Upper lobe of left lung (tissue), 6 donors: ENCODE measurements at regions not wholly inside any gene's neighbourhood (a gene's known extent, or its start where the extent isn't known, plus 50 kb on each side); places are given as distances from the start of the nearest gene placed in this dataset.

Source experiments
- ATAC-seq, 2 donors: fragments of 200-7000 bp; cut with Tn5 transposase; one replicate each; pipeline ENCODE4 v1.9.1; 2022; ENCODE audit warnings: mild to moderate bottlenecking in 2 of 2, moderate library complexity in 2 of 2; ENCODE audit not compliant: low FRiP score in 2 of 2
- DNase-seq, 2 donors: peaks; one replicate each; pipeline ENCODE4 v3.0.0-alpha.2; 2019 to 2020
- H3K27ac ChIP-seq, 4 donors: fragments of 200-600 bp; sonication (generic); one replicate each; pipeline ENCODE4 v1.5.1; 2016 to 2019
- H3K27me3 ChIP-seq, 4 donors: fragments of 200-600 bp; sonication (generic); one replicate each; pipeline ENCODE4 v1.5.1; 2017 to 2019
- H3K36me3 ChIP-seq, 4 donors: fragments of 200-600 bp; sonication (generic); one replicate each; pipeline ENCODE4 v1.5.1; 2016 to 2019
- H3K4me1 ChIP-seq, 4 donors: fragments of 200-600 bp; sonication (generic); one replicate each; pipeline ENCODE4 v1.5.1; 2018 to 2019
- H3K4me3 ChIP-seq, 4 donors: fragments of 200-600 bp; sonication (generic); one replicate each; pipeline ENCODE4 v1.5.1; 2017 to 2019; ENCODE audit warnings: mild to moderate bottlenecking in 2 of 4, moderate library complexity in 1 of 4
- H3K9me3 ChIP-seq, 4 donors: fragments of 200-600 bp; sonication (generic); one replicate each; pipeline ENCODE4 v1.5.1; 2018 to 2019
- CTCF ChIP-seq, 6 experiments: fragments of 450-650 bp in 4 of 6; fragments of 200-600 bp in 2 of 6; sonication (generic) in 2 of 6; IDR thresholded peaks; one replicate each; pipeline ENCODE4 v1.5.1; 2016 to 2019; ENCODE audit warnings: antibody characterized with exemption in 6 of 6
- EP300 ChIP-seq, 4 donors: sonication (generic); formaldehyde crosslinking; IDR thresholded peaks; one replicate each; pipeline ENCODE4 v1.5.1; 2017; ENCODE audit warnings: antibody characterized with exemption in 4 of 4, control low read depth in 2 of 4
- POLR2A ChIP-seq, 4 donors: fragments of 450-650 bp; IDR thresholded peaks; one replicate each; pipeline ENCODE4 v1.5.1; 2016 to 2017; ENCODE audit warnings: antibody characterized with exemption in 4 of 4, mild to moderate bottlenecking in 2 of 4
- POLR2AphosphoS5 ChIP-seq, 2 donors: sonication (generic); formaldehyde crosslinking; IDR thresholded peaks; one replicate each; pipeline ENCODE4 v1.5.1; 2017; ENCODE audit warnings: antibody characterized with exemption in 2 of 2
- WGBS, 2 donors: methylation state at CpG; one replicate each; pipeline ENCODE4 v1.1.5; 2017 to 2018; 5-methylcytosine and 5-hydroxymethylcytosine counted together
- donor health status: DM: no; HTN: no; CAD: no; lungs with moderate emphysema.
- donor health status: DM: no; HTN: yes; CAD: no; lungs with severe emphysema.

GRCh38 chr15:35674873-35675781 is 129.2 kb upstream of the DPH6 start:
- Histone ChIP-seq H3K27me3 (no peaks in the 10 kb centered on the region), H3K27ac (peak overlapping the region in 1 of 4 donors; percentile 62), H3K4me3 (no peak overlapping the region), H3K9me3 (no peaks in the 10 kb centered on the region), H3K36me3 (no peaks in the 10 kb centered on the region), H3K4me1 (peaks cover 4 to 33% (median 19%) of the 10 kb centered on the region in 4 donors)
- no peak for ATAC-seq
- 56 to 69% methylated on average over 8 of the region's 8 CpGs for WGBS, 2 donors
- no peak for DNase-seq
- TF ChIP-seq POLR2AphosphoS5 (IDR thresholded peaks at IDR 0.05), result no peak
- no peak for TF ChIP-seq EP300 (IDR thresholded peaks at IDR 0.05)
- TF ChIP-seq POLR2A (IDR thresholded peaks at IDR 0.05), result no peak
- TF ChIP-seq CTCF (IDR thresholded peaks at IDR 0.05), result no peak

DNA sequence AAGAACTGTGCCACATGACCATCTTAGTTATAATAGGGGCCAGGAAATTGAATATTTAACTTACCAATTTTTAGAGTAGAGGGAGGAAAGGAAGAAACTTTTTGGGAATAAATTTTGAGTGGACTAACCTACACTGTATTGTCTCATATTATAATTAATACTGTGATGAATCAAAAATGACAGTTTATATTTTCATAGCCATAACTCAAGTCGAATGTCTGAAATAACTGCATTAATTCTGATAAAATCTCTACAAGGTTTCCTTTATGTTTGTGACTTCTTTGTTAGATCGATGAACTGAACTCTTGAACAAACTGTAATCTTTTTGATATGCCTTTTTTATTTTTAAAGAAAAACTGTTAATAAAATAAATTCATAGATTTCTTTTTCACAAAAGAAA is 132.8 kb upstream of the DPH6 start:
- no peak for ATAC-seq
- TF ChIP-seq POLR2A (IDR thresholded peaks at IDR 0.05), result no peak
- TF ChIP-seq EP300 (IDR thresholded peaks at IDR 0.05), result no peak
- no peak for TF ChIP-seq CTCF (IDR thresholded peaks at IDR 0.05)
- no peak for TF ChIP-seq POLR2AphosphoS5 (IDR thresholded peaks at IDR 0.05)
- Histone ChIP-seq H3K36me3 (no peaks in the 10 kb centered on the region), H3K9me3 (no peaks in the 10 kb centered on the region), H3K4me3 (no peak overlapping the region), H3K27me3 (no peaks in the 10 kb centered on the region), H3K27ac (no peak overlapping the region), H3K4me1 (peaks cover 1 to 19% (median 12%) of the 10 kb centered on the region in 4 donors)
- no peak for DNase-seq
- WGBS, 2 donors, result 36 to 56% methylated on average over 2 of the region's 2 CpGs

DNA sequence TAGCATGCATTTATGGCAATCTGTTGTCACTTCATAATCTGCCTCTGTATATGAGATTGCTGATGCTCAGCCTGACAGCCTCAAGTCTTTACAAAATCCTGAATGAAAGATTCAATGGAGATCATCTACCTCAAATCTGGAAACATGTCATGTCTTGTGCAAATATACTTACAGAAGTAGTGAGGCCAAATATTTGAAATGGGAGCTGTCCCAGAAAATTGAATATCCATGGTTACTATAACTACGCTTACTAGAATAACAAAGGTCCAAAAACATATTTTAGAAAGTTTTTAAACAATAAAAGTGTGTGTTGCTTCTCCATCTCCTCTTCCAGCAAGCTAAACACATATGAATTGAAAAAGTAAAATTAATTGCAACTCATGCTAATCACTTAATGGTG is 133.2 kb upstream of the DPH6 start:
- ATAC-seq (no peak), DNase-seq (no peak)
- Histone ChIP-seq H3K9me3 (no peaks in the 10 kb centered on the region), H3K4me1 (peaks cover 0 to 15% (median 12%) of the 10 kb centered on the region in 4 donors), H3K4me3 (no peak overlapping the region), H3K27me3 (no peaks in the 10 kb centered on the region), H3K27ac (no peak overlapping the region), H3K36me3 (no peaks in the 10 kb centered on the region)
- 93 to 95% methylated on average over 1 of the region's 1 CpG for whole genome bisulfite sequencing, 2 donors
- TF ChIP-seq POLR2A (IDR thresholded peaks at IDR 0.05) (no peak), CTCF (IDR thresholded peaks at IDR 0.05) (no peak), EP300 (IDR thresholded peaks at IDR 0.05) (no peak), POLR2AphosphoS5 (IDR thresholded peaks at IDR 0.05) (no peak)

GRCh38 chr15:35680951-35681350 is 135.0 kb upstream of the DPH6 start:
- no peaks in the 10 kb centered on the region for H3K27me3 ChIP-seq
- H3K9me3 ChIP-seq, result no peaks in the 10 kb centered on the region
- H3K4me1 ChIP-seq, result peaks cover 0 to 5% (median 0%) of the 10 kb centered on the region in 4 donors
- DNase-seq, result no peak
- no peaks in the 10 kb centered on the region for H3K36me3 ChIP-seq
- TF ChIP-seq CTCF (IDR thresholded peaks at IDR 0.05), result no peak
- no peak for TF ChIP-seq EP300 (IDR thresholded peaks at IDR 0.05)
- no peak for TF ChIP-seq POLR2AphosphoS5 (IDR thresholded peaks at IDR 0.05)
- TF ChIP-seq POLR2A (IDR thresholded peaks at IDR 0.05), result no peak
- WGBS, 2 donors, result 41 to 58% methylated on average over 1 of the region's 1 CpG
- H3K4me3 ChIP-seq, result no peak overlapping the region
- no peak for ATAC-seq
- no peak overlapping the region for H3K27ac ChIP-seq
